ENCODE measurements at regions not wholly inside any gene's neighbourhood (a gene's known extent, or its start where the extent isn't known, plus 50 kb on each side); places are given as distances from the start of the nearest gene placed in this dataset.

- no peak overlapping the region for H3K27ac Mint-ChIP-seq
- H3K4me1 Mint-ChIP-seq, result peaks cover 21% of the 10 kb centered on the region
- H3K27me3 Mint-ChIP-seq (ENCODE audit: low read depth), result no peaks in the 10 kb centered on the region
- DNase-seq (ENCODE audit: low spot score in 2 of 2, unreplicated experiment in 2 of 2), result no peak
- peaks cover 5% of the 10 kb centered on the region for H3K9me3 Mint-ChIP-seq
- no peaks in the 10 kb centered on the region for H3K36me3 Mint-ChIP-seq
- no peak overlapping the region for H3K4me3 Mint-ChIP-seq
- no peak for TF ChIP-seq CTCF (IDR thresholded peaks at IDR 0.05; ENCODE audit: unreplicated experiment)
These were observed 1746.9 kb downstream of the LRRC4C start for GRCh38 chr11:39712581-39712980.

GRCh38 chr11:39690856-39691255, 1768.6 kb downstream of the LRRC4C start:
- H3K4me3 Mint-ChIP-seq, result no peak overlapping the region
- no peaks in the 10 kb centered on the region for H3K27me3 Mint-ChIP-seq (ENCODE audit: low read depth)
- H3K36me3 Mint-ChIP-seq, result no peaks in the 10 kb centered on the region
- DNase-seq (ENCODE audit: low spot score in 2 of 2, unreplicated experiment in 2 of 2), result no peak
- no peak overlapping the region for H3K27ac Mint-ChIP-seq
- peaks cover 16% of the 10 kb centered on the region for H3K9me3 Mint-ChIP-seq
- TF ChIP-seq CTCF (IDR thresholded peaks at IDR 0.05; ENCODE audit: unreplicated experiment), result no peak
- no peaks in the 10 kb centered on the region for H3K4me1 Mint-ChIP-seq

DNA sequence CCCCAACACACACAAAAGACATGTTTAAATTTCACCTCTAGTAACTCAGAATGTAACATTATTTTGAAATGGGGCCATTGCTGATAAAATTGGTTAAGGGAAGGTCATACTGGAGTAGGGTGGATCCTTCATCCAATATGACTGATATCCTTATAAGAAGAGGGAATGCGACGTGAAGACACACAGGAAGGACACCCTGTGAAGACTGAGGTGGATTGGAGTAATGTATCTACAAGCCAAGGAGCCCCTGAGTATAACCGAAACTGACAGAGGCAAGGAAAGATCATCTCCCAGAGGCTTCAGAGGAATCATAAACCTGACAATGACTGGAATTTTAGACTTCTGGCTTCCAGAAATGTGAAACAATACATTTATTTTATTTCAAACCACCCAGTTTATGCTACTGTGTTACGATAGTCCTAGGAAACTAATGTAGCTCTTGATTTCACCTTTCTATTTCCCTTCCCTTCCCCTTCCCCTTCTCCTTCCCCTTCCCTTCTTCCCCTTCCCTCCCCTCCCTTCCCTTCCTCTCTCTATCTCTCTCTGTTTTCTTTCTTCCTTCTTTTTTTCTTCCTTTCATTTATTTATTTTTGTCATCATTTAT, 1775.4 kb downstream of the LRRC4C start:
- H3K9me3 Mint-ChIP-seq, result peaks cover 13% of the 10 kb centered on the region
- no peaks in the 10 kb centered on the region for H3K4me1 Mint-ChIP-seq
- no peaks in the 10 kb centered on the region for H3K27me3 Mint-ChIP-seq (ENCODE audit: low read depth)
- no peak overlapping the region for H3K27ac Mint-ChIP-seq
- peaks cover 4% of the 10 kb centered on the region for H3K36me3 Mint-ChIP-seq
- no peak overlapping the region for H3K4me3 Mint-ChIP-seq
- DNase-seq (ENCODE audit: low spot score in 2 of 2, unreplicated experiment in 2 of 2), result no peak
- no peak for TF ChIP-seq CTCF (IDR thresholded peaks at IDR 0.05; ENCODE audit: unreplicated experiment)

DNA sequence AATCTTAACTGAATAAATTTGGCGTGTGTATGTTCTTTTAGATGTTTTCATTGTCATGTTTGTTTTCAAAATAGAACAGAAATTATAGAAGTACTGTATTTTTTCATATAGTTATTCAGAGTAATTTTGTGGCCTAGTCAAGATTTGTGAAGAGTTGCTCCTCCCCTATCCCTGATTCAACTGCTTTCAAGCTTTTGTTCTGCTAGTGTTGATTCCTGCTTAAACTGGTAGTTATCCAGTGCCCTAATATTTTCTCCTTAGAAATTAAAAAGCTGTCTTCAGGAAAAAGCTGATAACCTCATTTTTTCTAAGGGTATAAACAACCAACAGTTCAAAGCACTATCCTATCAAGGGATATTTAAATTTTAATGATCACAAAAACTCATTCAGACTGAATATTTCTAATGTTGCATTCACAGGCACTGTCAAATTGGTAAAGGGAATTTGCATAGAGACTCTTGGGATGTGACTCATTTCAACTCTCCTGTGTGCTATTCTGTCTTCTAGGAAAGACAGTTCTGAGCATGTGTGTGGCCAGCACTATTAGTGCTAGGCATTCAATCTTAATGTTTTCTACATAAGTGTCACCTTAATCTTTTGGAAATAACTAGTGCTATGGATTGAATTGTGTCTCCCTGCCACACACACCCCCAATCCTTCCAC, 1776.0 kb downstream of the LRRC4C start:
- H3K4me1 Mint-ChIP-seq, result peaks cover 2% of the 10 kb centered on the region
- H3K27ac Mint-ChIP-seq, result no peak overlapping the region
- H3K9me3 Mint-ChIP-seq, result peaks cover 13% of the 10 kb centered on the region
- no peak for DNase-seq (ENCODE audit: low spot score in 2 of 2, unreplicated experiment in 2 of 2)
- peaks cover 4% of the 10 kb centered on the region for H3K36me3 Mint-ChIP-seq
- H3K27me3 Mint-ChIP-seq (ENCODE audit: low read depth), result no peaks in the 10 kb centered on the region
- TF ChIP-seq CTCF (IDR thresholded peaks at IDR 0.05; ENCODE audit: unreplicated experiment), result no peak
- no peak overlapping the region for H3K4me3 Mint-ChIP-seq

GRCh38 chr11:39681428-39681827, 1778.0 kb downstream of the LRRC4C start:
- no peak for DNase-seq (ENCODE audit: low spot score in 2 of 2, unreplicated experiment in 2 of 2)
- peaks cover 13% of the 10 kb centered on the region for H3K9me3 Mint-ChIP-seq
- H3K36me3 Mint-ChIP-seq, result peaks cover 4% of the 10 kb centered on the region
- no peaks in the 10 kb centered on the region for H3K27me3 Mint-ChIP-seq (ENCODE audit: low read depth)
- no peak overlapping the region for H3K4me3 Mint-ChIP-seq
- no peak overlapping the region for H3K27ac Mint-ChIP-seq
- no peak for TF ChIP-seq CTCF (IDR thresholded peaks at IDR 0.05; ENCODE audit: unreplicated experiment)
- peaks cover 2% of the 10 kb centered on the region for H3K4me1 Mint-ChIP-seq
